ENCODE measurements at regions not wholly inside any gene's neighbourhood (a gene's known extent, or its start where the extent isn't known, plus 50 kb on each side); places are given as distances from the start of the nearest gene placed in this dataset.
"Not testable (repeated sequence)": the region's sequence is repeated elsewhere in the genome, so short reads cannot be mapped to it uniquely, and the experiment has no call there.

DNA sequence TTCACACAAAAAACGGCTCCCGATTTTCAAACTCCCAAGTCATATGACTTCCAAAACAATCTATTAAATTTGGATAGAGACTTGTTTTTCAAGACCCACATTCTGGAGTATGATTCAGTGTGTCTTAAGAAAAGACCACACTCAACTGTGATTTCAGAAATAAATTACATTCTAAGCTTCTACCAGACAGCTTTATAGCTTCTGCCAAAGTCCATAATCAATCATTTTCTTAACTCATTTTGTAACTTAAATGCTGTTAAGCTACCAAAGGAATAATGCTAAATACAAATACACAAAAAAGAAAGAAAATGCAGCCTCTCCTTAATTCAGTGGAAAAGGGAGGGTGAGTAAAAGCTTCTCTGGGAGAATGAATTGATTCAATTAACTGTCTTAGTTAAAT is 192.3 kb upstream of the P2RY1 start:
- H3K9me3 ChIP-seq, result no peaks in the 10 kb centered on the region
- no peaks in the 10 kb centered on the region for H3K27me3 ChIP-seq (ENCODE audit: low read depth)
- peaks cover 14% of the 10 kb centered on the region for H3K4me1 ChIP-seq
- no peak overlapping the region for H3K4me3 ChIP-seq
- no peak for DNase-seq (ENCODE audit: low spot score in 2 of 2)
- H3K36me3 ChIP-seq (replicated peaks), result no peaks in the 10 kb centered on the region
- in situ Hi-C loops (cut with MboI; ENCODE audit: low sequenced_read_pairs), result no loop called here

DNA sequence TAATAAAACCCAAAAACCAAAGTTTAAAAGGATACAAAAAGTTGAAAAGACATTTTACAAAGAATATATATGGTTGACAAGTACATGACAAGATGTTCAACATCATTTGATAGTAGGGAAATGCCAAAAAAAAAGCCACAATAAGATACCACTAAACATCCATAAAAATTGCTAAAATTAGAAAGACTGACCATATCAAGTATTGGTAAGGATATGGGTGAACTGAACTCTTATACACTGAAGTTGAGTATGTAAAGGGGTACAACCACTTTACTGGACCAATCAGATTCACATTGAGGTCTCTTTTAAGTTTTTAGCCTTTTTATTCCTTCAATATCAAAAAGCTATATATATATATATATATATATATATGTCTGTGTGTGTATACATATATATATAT is 190.5 kb upstream of the P2RY1 start:
- in situ Hi-C loops (cut with MboI; ENCODE audit: low sequenced_read_pairs), result no loop called here
- no peak overlapping the region for H3K4me3 ChIP-seq
- H3K36me3 ChIP-seq (replicated peaks), result no peaks in the 10 kb centered on the region
- H3K4me1 ChIP-seq, result no peaks in the 10 kb centered on the region
- DNase-seq (ENCODE audit: low spot score in 2 of 2), result no peak
- no peaks in the 10 kb centered on the region for H3K27me3 ChIP-seq (ENCODE audit: low read depth)
- H3K9me3 ChIP-seq, result no peaks in the 10 kb centered on the region

DNA sequence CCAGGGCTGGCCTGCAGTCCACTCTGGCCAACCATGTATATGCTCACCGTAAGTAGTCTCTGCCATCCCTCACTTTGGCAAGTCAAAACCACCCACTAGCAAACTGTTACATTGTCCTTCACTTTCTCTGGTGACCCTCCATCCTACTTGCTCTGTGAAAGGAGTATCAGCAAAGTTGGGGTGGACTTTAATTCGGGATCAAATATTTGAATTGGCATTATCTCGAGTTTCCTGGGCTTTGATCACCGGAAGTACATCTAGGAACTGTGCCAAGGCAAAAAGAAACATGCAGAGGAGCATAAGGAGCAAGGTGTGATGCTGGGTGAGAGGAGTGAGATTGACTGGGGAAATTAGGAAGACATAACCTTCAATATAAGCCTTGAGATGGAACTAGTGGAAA is 188.9 kb upstream of the P2RY1 start:
- in situ Hi-C loops (cut with MboI; ENCODE audit: low sequenced_read_pairs), result no loop called here
- no peak for DNase-seq (ENCODE audit: low spot score in 2 of 2)
- Histone ChIP-seq H3K36me3 (replicated peaks) (no peaks in the 10 kb centered on the region), H3K9me3 (no peaks in the 10 kb centered on the region), H3K4me3 (no peak overlapping the region), H3K4me1 (no peaks in the 10 kb centered on the region), H3K27me3 (ENCODE audit: low read depth) (no peaks in the 10 kb centered on the region)

DNA sequence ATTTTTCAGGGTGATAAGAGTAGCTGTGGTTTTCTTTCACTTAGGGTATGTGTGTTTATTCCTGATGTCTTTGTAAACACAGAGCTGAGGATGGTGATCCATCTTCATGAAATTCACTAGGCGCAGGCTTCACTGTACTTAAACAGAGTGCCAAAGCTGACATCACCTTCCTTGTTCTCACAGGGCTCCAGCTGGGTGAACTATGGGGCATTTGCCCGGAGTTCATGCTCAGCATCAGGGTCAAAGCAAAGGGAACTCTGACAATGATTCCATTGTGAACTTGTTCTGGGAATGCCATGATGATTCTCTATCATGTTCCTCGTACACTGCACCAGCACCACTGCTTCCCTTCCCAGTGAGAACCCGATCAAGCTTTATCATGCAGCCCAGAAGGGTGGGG is 184.8 kb upstream of the P2RY1 start:
- Histone ChIP-seq H3K36me3 (replicated peaks) (no peaks in the 10 kb centered on the region), H3K4me3 (no peak overlapping the region), H3K27me3 (ENCODE audit: low read depth) (no peaks in the 10 kb centered on the region), H3K4me1 (no peaks in the 10 kb centered on the region), H3K9me3 (no peaks in the 10 kb centered on the region)
- DNase-seq (ENCODE audit: low spot score in 2 of 2), result no peak
- in situ Hi-C loops (cut with MboI; ENCODE audit: low sequenced_read_pairs), result no loop called here

DNA sequence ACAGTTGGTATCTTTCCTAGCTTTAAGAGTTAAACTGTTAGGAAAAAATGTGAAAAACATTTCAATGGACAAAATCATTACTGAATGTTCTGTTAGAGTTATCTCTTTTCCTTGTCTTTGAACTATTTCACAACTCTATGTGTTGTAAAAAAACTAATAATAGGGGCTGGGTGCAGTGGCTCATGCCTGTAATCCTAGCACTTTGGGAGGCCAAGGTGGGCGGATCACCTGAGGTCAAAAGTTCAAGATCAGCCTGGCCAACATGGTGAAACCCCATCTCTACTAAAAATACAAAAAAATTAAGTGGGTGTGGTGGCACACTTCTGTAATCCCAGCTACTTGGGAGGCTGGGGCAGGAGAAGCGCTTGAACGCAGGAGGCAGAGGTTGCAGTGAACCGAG is 184.0 kb upstream of the P2RY1 start:
- H3K4me3 ChIP-seq; H3K36me3 ChIP-seq (replicated peaks); H3K9me3 ChIP-seq; DNase-seq (ENCODE audit: low spot score in 2 of 2); H3K4me1 ChIP-seq; in situ Hi-C loops (cut with MboI; ENCODE audit: low sequenced_read_pairs); H3K27me3 ChIP-seq (ENCODE audit: low read depth): not testable (repeated sequence)

DNA sequence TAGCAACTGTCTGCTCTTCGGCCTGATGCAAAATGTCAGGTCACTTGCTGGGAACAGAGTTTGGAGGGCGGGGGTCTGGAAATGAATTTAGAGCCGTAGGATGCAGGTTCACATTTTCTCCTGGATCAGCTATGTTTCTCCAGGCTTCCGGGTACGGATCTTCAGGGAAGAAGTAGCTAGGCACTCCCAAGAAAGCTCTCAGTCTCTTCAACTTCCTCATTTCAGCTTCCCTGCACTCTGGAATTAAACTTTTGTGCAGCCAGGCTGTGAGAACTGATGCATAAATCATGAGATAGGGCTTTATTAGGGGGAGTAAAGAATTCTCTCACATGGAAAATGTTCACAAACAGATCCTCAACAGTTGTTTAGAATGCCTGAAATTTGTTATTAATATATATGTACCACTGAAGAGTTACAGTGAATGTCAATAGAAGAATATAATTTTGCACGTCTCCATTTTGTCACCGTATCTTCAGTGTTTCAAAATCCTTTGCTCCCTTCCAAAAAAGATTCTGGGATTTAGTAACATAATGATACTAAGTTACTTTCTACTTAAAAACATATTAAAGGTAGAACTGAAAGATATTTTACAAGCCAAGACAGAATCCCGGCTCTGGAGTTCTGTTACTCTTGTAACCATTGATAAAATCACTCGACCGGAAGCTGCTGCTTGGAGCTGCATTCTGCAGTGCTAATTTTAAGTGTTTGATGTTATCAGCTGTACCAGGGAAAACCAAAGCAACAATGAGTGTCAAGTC is 178.5 kb upstream of the P2RY1 start:
- no peak overlapping the region for H3K4me3 ChIP-seq
- peak in 1 of 2 experiments; percentile 32 for DNase-seq (ENCODE audit: low spot score in 2 of 2)
- in situ Hi-C loops (cut with MboI; ENCODE audit: low sequenced_read_pairs), result no loop called here
- H3K36me3 ChIP-seq (replicated peaks), result no peaks in the 10 kb centered on the region
- H3K9me3 ChIP-seq, result no peaks in the 10 kb centered on the region
- H3K27me3 ChIP-seq (ENCODE audit: low read depth), result no peaks in the 10 kb centered on the region
- peaks cover 28% of the 10 kb centered on the region for H3K4me1 ChIP-seq

DNA sequence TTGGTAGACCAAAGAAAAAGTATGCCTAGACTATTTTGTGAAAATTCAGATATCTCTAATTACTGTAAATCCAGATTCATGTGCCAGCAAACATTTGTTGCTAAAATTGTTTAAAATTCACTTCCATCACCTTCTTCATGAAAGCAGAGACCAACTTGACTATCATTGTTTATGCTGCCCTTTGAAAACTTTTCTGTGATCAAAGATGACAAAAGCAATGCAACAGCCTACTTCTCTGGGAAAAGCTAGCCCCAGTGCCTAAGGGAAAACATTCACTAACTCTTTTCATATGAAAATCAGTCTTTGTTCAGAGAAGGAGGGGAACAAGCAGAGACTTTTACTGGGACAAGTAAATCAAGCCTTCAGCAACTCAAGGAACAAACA is 178.0 kb upstream of the P2RY1 start:
- no peaks in the 10 kb centered on the region for H3K36me3 ChIP-seq (replicated peaks)
- H3K27me3 ChIP-seq (ENCODE audit: low read depth), result no peaks in the 10 kb centered on the region
- in situ Hi-C loops (cut with MboI; ENCODE audit: low sequenced_read_pairs), result no loop called here
- peaks cover 28% of the 10 kb centered on the region for H3K4me1 ChIP-seq
- H3K9me3 ChIP-seq, result no peaks in the 10 kb centered on the region
- DNase-seq (ENCODE audit: low spot score in 2 of 2), result peak; percentile 62 to 98
- no peak overlapping the region for H3K4me3 ChIP-seq

DNA sequence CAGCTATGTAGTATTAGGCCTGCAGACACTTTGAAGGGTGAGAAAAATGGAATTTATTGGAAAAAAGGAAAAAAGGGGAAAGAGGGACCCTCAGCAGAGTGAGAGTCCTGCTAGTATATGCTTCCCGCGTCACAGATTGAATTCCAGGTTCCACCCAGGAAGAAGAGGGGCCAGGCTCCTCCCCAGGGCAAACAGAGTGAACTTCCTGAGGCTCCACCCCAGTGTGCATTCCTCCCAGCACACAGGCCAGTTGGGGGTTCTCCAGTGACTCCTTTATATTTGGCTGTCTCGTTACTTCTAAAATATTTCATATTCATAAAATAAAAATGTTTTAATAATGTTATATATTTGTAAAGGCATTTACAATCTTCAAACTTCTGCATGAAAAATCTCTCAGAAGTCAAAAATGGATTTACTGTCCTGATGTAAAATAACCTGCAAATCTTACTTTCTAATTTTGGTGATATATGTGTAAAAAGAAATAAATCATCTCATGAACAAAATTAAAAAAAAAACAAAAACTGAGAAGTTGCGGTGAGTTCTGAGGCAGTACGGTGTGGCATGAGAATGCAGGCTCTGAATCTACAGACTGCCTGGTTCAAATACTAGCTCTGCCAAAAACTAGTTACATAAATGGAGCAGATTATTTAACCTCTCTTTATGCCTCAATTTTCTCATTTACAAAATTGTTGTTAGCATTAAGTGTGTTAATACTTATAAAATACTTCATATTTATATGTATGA is 175.8 kb upstream of the P2RY1 start:
- in situ Hi-C loops (cut with MboI; ENCODE audit: low sequenced_read_pairs), result no loop called here
- Histone ChIP-seq H3K4me1 (peaks cover 28% of the 10 kb centered on the region), H3K4me3 (no peak overlapping the region), H3K27me3 (ENCODE audit: low read depth) (no peaks in the 10 kb centered on the region), H3K36me3 (replicated peaks) (no peaks in the 10 kb centered on the region), H3K9me3 (no peaks in the 10 kb centered on the region)
- no peak for DNase-seq (ENCODE audit: low spot score in 2 of 2)

DNA sequence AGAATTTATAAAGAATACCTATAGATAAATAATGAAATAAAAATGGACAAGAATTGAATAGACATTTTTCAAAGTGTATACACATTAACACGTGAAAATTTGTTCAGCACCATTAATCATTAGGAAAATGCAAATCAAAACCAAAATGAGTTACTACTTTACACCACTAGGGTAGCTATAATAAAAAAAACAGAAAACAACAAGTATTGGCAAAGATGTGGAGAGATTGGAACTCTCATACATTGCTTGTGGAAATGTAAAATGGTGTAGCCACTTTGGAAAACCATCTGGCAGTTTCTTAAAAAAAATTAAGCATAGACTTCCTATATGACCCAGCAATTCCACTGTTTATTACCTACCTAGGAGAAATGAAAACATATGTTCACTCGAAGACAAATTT is 172.8 kb upstream of the P2RY1 start:
- no peak for DNase-seq (ENCODE audit: low spot score in 2 of 2)
- Histone ChIP-seq H3K4me1 (peaks cover 15% of the 10 kb centered on the region), H3K36me3 (replicated peaks) (no peaks in the 10 kb centered on the region), H3K9me3 (no peaks in the 10 kb centered on the region), H3K4me3 (no peak overlapping the region), H3K27me3 (ENCODE audit: low read depth) (no peaks in the 10 kb centered on the region)
- in situ Hi-C loops (cut with MboI; ENCODE audit: low sequenced_read_pairs), result no loop called here

DNA sequence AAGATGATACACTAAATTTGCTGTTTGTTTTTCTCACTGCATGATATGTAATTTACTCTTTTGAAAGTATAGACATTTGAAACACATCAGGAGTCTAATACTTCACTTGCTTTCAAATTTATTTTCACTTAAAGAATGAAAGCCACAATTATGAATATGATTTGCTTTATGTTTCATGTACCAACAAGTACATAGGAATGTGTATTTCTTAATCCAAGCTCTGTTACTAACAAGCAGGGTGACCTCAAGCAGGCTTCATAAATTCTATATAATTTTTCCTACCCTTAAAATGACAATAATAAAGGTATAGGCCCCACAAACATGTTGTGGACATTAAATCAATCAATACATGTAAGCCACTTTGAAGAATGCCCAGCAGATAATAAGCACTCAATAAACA is 170.2 kb upstream of the P2RY1 start:
- Histone ChIP-seq H3K36me3 (replicated peaks) (no peaks in the 10 kb centered on the region), H3K27me3 (ENCODE audit: low read depth) (no peaks in the 10 kb centered on the region), H3K4me3 (no peak overlapping the region), H3K9me3 (no peaks in the 10 kb centered on the region), H3K4me1 (no peaks in the 10 kb centered on the region)
- DNase-seq (ENCODE audit: low spot score in 2 of 2), result no peak
- in situ Hi-C loops (cut with MboI; ENCODE audit: low sequenced_read_pairs), result no loop called here

DNA sequence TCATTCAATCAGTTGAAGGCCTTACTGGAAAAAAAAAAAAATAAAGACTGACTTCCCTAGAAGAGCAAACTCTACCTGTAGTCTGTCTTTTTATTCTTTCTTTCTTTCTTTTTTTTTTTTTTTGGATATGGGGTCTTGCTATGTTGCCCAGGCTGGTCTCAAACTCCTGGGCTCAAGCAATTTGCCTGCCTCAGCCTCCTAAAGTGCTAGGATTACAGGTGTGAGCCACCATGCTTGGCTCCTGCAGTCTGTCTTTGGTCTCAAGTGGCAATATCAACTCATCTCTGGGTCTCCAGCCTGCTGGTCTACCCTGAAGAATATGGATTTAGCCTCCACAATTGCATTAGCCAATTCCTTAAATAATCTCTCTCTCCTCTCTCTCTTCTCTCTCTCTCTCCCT is 167.7 kb upstream of the P2RY1 start:
- Histone ChIP-seq H3K27me3 (ENCODE audit: low read depth) (no peaks in the 10 kb centered on the region; the same call in 1 of the 2 replicates), H3K4me1 (no peaks in the 10 kb centered on the region), H3K9me3 (no peaks in the 10 kb centered on the region), H3K36me3 (replicated peaks) (no peaks in the 10 kb centered on the region), H3K4me3 (no peak overlapping the region)
- in situ Hi-C loops (cut with MboI; ENCODE audit: low sequenced_read_pairs), result no loop called here
- no peak for DNase-seq (ENCODE audit: low spot score in 2 of 2)

DNA sequence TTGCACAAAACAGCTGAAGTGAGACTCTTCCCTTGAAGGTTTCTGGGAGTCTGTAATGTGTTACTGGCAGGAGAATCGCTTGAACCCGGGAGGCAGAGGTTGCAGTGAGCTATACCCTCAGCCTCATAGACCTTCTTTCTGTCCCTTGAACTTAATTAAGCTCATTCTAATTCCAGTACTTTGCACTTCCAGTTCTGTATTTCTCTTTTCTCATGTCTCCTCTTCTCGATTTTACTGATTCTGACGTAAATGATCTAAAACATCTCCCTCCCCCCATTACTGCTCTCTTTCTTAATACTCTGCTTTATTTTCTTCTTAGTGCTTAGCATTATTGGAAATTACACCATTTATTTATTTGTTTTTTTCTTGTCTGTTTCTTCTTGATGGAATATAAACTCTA is 165.4 kb upstream of the P2RY1 start:
- no peaks in the 10 kb centered on the region for H3K9me3 ChIP-seq
- no peak overlapping the region for H3K4me3 ChIP-seq
- no peaks in the 10 kb centered on the region; the same call in 1 of the 2 replicates for H3K27me3 ChIP-seq (ENCODE audit: low read depth)
- in situ Hi-C loops (cut with MboI; ENCODE audit: low sequenced_read_pairs), result no loop called here
- no peaks in the 10 kb centered on the region for H3K4me1 ChIP-seq
- no peaks in the 10 kb centered on the region for H3K36me3 ChIP-seq (replicated peaks)
- DNase-seq (ENCODE audit: low spot score in 2 of 2), result no peak

DNA sequence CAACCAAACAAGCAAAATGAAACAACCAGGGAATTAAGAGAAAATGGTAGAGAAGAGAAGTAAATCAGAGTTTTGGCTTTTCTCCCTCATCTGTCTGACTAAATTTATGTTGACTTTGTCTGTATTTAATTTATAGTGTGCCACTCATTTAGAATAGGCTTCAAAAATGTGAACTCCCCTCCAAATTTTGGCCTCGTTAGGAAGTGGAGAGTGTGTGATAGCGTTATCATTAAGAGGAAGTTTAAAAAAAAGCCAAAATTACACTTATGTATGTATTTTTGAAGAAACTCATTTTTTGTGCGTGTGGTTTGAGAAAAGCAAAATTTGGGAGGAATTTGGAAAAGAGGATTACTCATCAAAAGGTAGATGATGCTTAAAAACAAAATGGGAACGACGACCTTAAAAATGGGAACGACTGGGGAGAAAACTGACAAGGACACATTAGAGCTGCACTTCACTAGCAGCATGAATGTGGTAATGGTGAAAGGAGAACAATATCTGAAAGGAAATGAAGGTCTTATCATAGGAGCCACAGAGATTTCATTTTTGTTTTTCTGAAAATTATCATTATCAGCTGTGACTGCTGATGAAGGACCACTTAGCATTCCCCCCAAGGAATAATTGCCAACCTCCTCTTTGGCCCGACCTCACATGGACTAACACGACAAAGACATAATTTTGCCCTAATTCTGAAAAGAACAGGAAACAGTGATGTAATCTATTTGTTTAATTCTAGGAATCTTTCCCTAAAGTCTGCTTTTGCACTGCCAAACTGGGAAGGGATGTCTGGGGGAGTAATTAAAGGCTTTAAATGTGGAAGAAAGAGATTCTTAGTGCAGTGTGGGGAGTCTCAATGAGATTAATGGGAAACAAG is 163.2 kb upstream of the P2RY1 start:
- H3K4me1 ChIP-seq, result no peaks in the 10 kb centered on the region

DNA sequence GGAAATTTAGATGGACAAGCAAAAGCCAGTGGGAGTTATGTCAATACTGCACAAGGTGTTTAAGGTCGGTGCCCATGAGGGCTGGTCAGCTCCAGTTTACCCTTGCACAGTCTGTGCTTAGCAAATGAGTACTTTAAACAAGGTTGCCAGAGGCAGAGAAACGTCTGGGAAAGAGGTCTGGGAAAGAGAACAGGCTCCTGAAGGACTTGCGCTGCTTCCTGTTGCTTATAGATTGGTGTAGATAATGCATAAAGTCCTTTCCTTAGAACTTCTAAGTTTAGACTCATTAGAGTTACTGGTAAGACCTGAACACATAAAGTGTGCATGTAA is 162.6 kb upstream of the P2RY1 start:
- no peak overlapping the region for H3K4me3 ChIP-seq
- H3K27me3 ChIP-seq (ENCODE audit: low read depth), result no peaks in the 10 kb centered on the region; the same call in 1 of the 2 replicates
- no peaks in the 10 kb centered on the region for H3K4me1 ChIP-seq
- no peaks in the 10 kb centered on the region for H3K36me3 ChIP-seq (replicated peaks)
- no peaks in the 10 kb centered on the region for H3K9me3 ChIP-seq
- no peak for DNase-seq (ENCODE audit: low spot score in 2 of 2)
- in situ Hi-C loops (cut with MboI; ENCODE audit: low sequenced_read_pairs), result no loop called here

More for the DNA sequence above, 163.2 kb upstream of the P2RY1 start:
- no peaks in the 10 kb centered on the region for H3K36me3 ChIP-seq (replicated peaks)
- no peaks in the 10 kb centered on the region; the same call in 1 of the 2 replicates for H3K27me3 ChIP-seq (ENCODE audit: low read depth)
- DNase-seq (ENCODE audit: low spot score in 2 of 2), result no peak
- in situ Hi-C loops (cut with MboI; ENCODE audit: low sequenced_read_pairs), result no loop called here
- no peaks in the 10 kb centered on the region for H3K9me3 ChIP-seq
- no peak overlapping the region for H3K4me3 ChIP-seq

Measured in HAP-1 (cell line).